B cell (primary cell): ENCODE measurements at regions not wholly inside any gene's neighbourhood (a gene's known extent, or its start where the extent isn't known, plus 50 kb on each side); places are given as distances from the start of the nearest gene placed in this dataset.

Experiments used
- ATAC-seq: fragments of 200-7000 bp; cut with Tn5 transposase; one replicate; pipeline ENCODE4 v1.10.0; 2021; ENCODE audit warnings: low read depth, mild to moderate bottlenecking, moderate number of reproducible peaks, moderate library complexity
- CTCF ChIA-PET: fragments of 350-600 bp; sonication (Branson Sonifier 250); formaldehyde crosslinking; loops from one replicate; lab custom pipeline; 2021; ENCODE audit warnings: antibody characterized with exemption, inconsistent platforms; lab: Charles Lee
- POLR2A ChIA-PET: fragments of 350-600 bp; sonication (Branson Sonifier 250); formaldehyde crosslinking; loops from one replicate; lab custom pipeline; 2021; ENCODE audit warnings: antibody characterized with exemption; lab: Charles Lee
- DNase-seq: peaks from one replicate; pipeline ENCODE4 v3.0.0; 2013
- H2AFZ ChIP-seq: 2 replicates; pipeline ENCODE4 v1.6.1; 2012; ENCODE audit warnings: mild to moderate bottlenecking, low read depth, low read length; ENCODE audit not compliant: insufficient read depth, poor library complexity, severe bottlenecking
- H3K27ac ChIP-seq, 2 donors: 1 replicate in 1 of 2; 2 replicates in 1 of 2; pipeline ENCODE4 v1.5.1; 2012 to 2013; ENCODE audit warnings: low read length in 2 of 2, mild to moderate bottlenecking in 2 of 2, moderate library complexity in 1 of 2
- H3K27me3 ChIP-seq, 4 experiments: fragments of 200-600 bp in 1 of 4; sonication (generic) in 1 of 4; replicated peaks in 1 of 4; 1 replicate in 2 of 4; 2 replicates in 2 of 4; pipeline versions ENCODE4 v1.6.1 to v1.7.0; 2013 to 2016; ENCODE audit warnings: low read length in 3 of 4, mild to moderate bottlenecking in 2 of 4, mixed read lengths in 1 of 4, moderate library complexity in 1 of 4; ENCODE audit not compliant: insufficient read depth in 4 of 4, control insufficient read depth in 3 of 4; ENCODE audit errors: control extremely low read depth in 1 of 4
- H3K36me3 ChIP-seq, 2 experiments: replicated peaks in 1 of 2; 1 replicate in 1 of 2; 2 replicates in 1 of 2; pipeline versions ENCODE4 v1.6.1 to v1.7.1; 2013; ENCODE audit warnings: low read length in 1 of 2; ENCODE audit not compliant: insufficient read depth in 2 of 2, control insufficient read depth in 1 of 2; ENCODE audit errors: control extremely low read depth in 1 of 2, extremely low read depth in 1 of 2
- H3K4me1 ChIP-seq, 2 donors: fragments of 200-600 bp in 1 of 2; sonication (generic) in 1 of 2; 1 replicate in 1 of 2; 2 replicates in 1 of 2; pipeline versions ENCODE4 v1.5.1 to v1.6.1; 2013 to 2017; ENCODE audit warnings: low read length in 2 of 2; ENCODE audit not compliant: control insufficient read depth in 2 of 2, insufficient read depth in 2 of 2
- H3K4me2 ChIP-seq: replicated peaks from 2 replicates; pipeline ENCODE3; 2012; ENCODE audit warnings: mild to moderate bottlenecking, low read depth, low read length; ENCODE audit not compliant: poor library complexity, severe bottlenecking
- H3K4me3 ChIP-seq, 5 experiments: fragments of 200-600 bp in 1 of 5; sonication (generic) in 1 of 5; 1 replicate in 3 of 5; 2 replicates in 2 of 5; pipeline versions ENCODE4 v1.5.1 to v1.7.0; 2011 to 2016; ENCODE audit warnings: low read length in 4 of 5, mild to moderate bottlenecking in 4 of 5, low read depth in 2 of 5, control low read depth in 1 of 5, moderate library complexity in 1 of 5; ENCODE audit not compliant: insufficient read depth in 1 of 5; ENCODE audit errors: control extremely low read depth in 1 of 5, extremely low read depth in 1 of 5
- H3K79me2 ChIP-seq: fragments of 200-600 bp; sonication (generic); one replicate; pipeline ENCODE4 v1.6.0; 2016; ENCODE audit warnings: low read length; ENCODE audit not compliant: control insufficient read depth, insufficient read depth
- H3K9ac ChIP-seq: fragments of 200-600 bp; sonication (generic); 2 replicates; pipeline ENCODE4 v1.6.1; 2017; ENCODE audit warnings: mild to moderate bottlenecking, low read length, moderate library complexity
- H3K9me3 ChIP-seq, 3 donors: one replicate each; pipeline versions ENCODE4 v1.6.1 to v1.7.1; 2013; ENCODE audit warnings: low read length in 2 of 3; ENCODE audit not compliant: control insufficient read depth in 2 of 3, insufficient read depth in 1 of 3; ENCODE audit errors: control extremely low read depth in 1 of 3
- H4K20me1 ChIP-seq: 2 replicates; pipeline ENCODE4 v1.6.0; 2012; ENCODE audit warnings: mild to moderate bottlenecking, low read length; ENCODE audit not compliant: insufficient read depth, control insufficient read depth, poor library complexity, severe bottlenecking
- H3K27ac Mint-ChIP-seq: one replicate; pipeline ENCODE4 v1.8.0; 2021; ENCODE audit warnings: mixed read lengths
- H3K27me3 Mint-ChIP-seq: one replicate; pipeline ENCODE4 v1.8.0; 2021; ENCODE audit warnings: mixed read lengths
- H3K4me1 Mint-ChIP-seq: one replicate; pipeline ENCODE4 v1.8.0; 2021; ENCODE audit warnings: mixed read lengths
- H3K4me3 Mint-ChIP-seq: one replicate; pipeline ENCODE4 v1.8.0; 2021; ENCODE audit warnings: mixed read lengths
- H3K9me3 Mint-ChIP-seq: one replicate; pipeline ENCODE4 v1.8.0; 2022; ENCODE audit warnings: mixed read lengths; ENCODE audit not compliant: insufficient read depth
- CTCF ChIP-seq: fragments of 200-600 bp; IDR thresholded peaks from one replicate; pipeline ENCODE4 v1.8.0; 2022; ENCODE audit warnings: antibody characterized with exemption, mild to moderate bottlenecking
- EZH2 ChIP-seq: IDR thresholded peaks from 2 replicates; pipeline ENCODE4 v1.6.1; 2012; ENCODE audit warnings: borderline replicate concordance, low read depth, mild to moderate bottlenecking, moderate library complexity, low read length; ENCODE audit not compliant: insufficient read depth, poor library complexity, severe bottlenecking
- WGBS: methylation state at CpG from one replicate; pipeline ENCODE4 v1.1.5; 2013; ENCODE audit warnings: missing lambda C conversion rate; ENCODE audit not compliant: insufficient coverage; 5-methylcytosine and 5-hydroxymethylcytosine counted together
- intact Hi-C: fragments of 100-400 bp; cut with micrococcal nuclease; formaldehyde crosslinking; loops from one replicate; pipeline ENCODE4 v1.10.0; 2022

- Histone ChIP-seq H3K9me3 (no peaks in the 10 kb centered on the region), H3K27me3 (peaks cover 0 to 9% (median 2%) of the 10 kb centered on the region in 4 experiments), H3K4me3 (no peak overlapping the region), H3K4me2 (no peak overlapping the region), H2AFZ (no peak overlapping the region), H3K27ac (no peak overlapping the region), H3K4me1 (no peaks in the 10 kb centered on the region), H3K79me2 (no peaks in the 10 kb centered on the region), H3K36me3 (no peaks in the 10 kb centered on the region), H3K9ac (no peak overlapping the region), H4K20me1 (no peaks in the 10 kb centered on the region)
- Mint-ChIP-seq H3K4me1 (no peaks in the 10 kb centered on the region), H3K27ac (no peak overlapping the region), H3K27me3 (peaks cover 8% of the 10 kb centered on the region), H3K9me3 (no peaks in the 10 kb centered on the region), H3K4me3 (no peak overlapping the region)
- POLR2A ChIA-PET, result no interaction called here
- ATAC-seq (no peak), DNase-seq (no peak)
- intact Hi-C loops, result no loop called here
- no peak for TF ChIP-seq EZH2
- TF ChIP-seq CTCF, result no peak
- WGBS, result 93% methylated on average over 3 of the region's 3 CpGs
- CTCF ChIA-PET, result no interaction called here
Measured at GRCh38 chr1:243950166-243950565, 100.1 kb upstream of the AKT3 start.

GRCh38 chr1:243946946-243947345 lies 96.9 kb upstream of the AKT3 start:
- Histone ChIP-seq H3K9ac (no peak overlapping the region), H3K4me1 (no peaks in the 10 kb centered on the region), H3K9me3 (no peaks in the 10 kb centered on the region), H3K36me3 (no peaks in the 10 kb centered on the region), H3K79me2 (no peaks in the 10 kb centered on the region), H3K4me2 (no peak overlapping the region), H3K4me3 (no peak overlapping the region), H3K27ac (no peak overlapping the region), H2AFZ (no peak overlapping the region), H3K27me3 (peaks cover 0 to 9% (median 2%) of the 10 kb centered on the region in 4 experiments), H4K20me1 (no peaks in the 10 kb centered on the region)
- no peaks in the 10 kb centered on the region for H3K4me1 Mint-ChIP-seq
- intact Hi-C loops, result loop anchor here (1.0 to 10.0 kb wide), 3 partner anchors 242 to 602 kb away; no protein-coding TSS in a partner anchor
- peak; percentile 37 for DNase-seq
- no peak for ATAC-seq
- H3K27ac Mint-ChIP-seq, result no peak overlapping the region
- peaks cover 8% of the 10 kb centered on the region for H3K27me3 Mint-ChIP-seq
- CTCF ChIA-PET, result interaction anchor here (0.7 to 1.0 kb wide), 2 partner anchors 603 to 605 kb away, joined by 4 to 5 read pairs; no protein-coding TSS in a partner anchor
- H3K9me3 Mint-ChIP-seq, result no peaks in the 10 kb centered on the region
- WGBS, result 61% methylated on average over 3 of the region's 8 CpGs
- no peak for TF ChIP-seq EZH2
- TF ChIP-seq CTCF, result peak; percentile 51
- POLR2A ChIA-PET, result no interaction called here
- no peak overlapping the region for H3K4me3 Mint-ChIP-seq
